ENCODE measurements at regions not wholly inside any gene's neighbourhood (a gene's known extent, or its start where the extent isn't known, plus 50 kb on each side); places are given as distances from the start of the nearest gene placed in this dataset.

GRCh38 chr10:8463853-8464252 lies 409.4 kb downstream of the GATA3 start:
- DNase-seq (ENCODE audit: low read depth), result no peak
- in situ Hi-C loops (cut with HindIII; ENCODE audit: low pct_unique_long_range_greater_than_20kb, low sequenced_read_pairs), result no loop called here

GRCh38 chr10:8468477-8468876 lies 414.0 kb downstream of the GATA3 start:
- in situ Hi-C loops (cut with HindIII; ENCODE audit: low pct_unique_long_range_greater_than_20kb, low sequenced_read_pairs), result no loop called here

GRCh38 chr10:8473205-8473604 lies 418.7 kb downstream of the GATA3 start:
- in situ Hi-C loops (cut with HindIII; ENCODE audit: low pct_unique_long_range_greater_than_20kb, low sequenced_read_pairs), result no loop called here
- no peak for DNase-seq (ENCODE audit: low read depth)

More at GRCh38 chr10:8468477-8468876, 414.0 kb downstream of the GATA3 start:
- no peak for DNase-seq (ENCODE audit: low read depth)

GRCh38 chr10:8477300-8477699 lies 422.8 kb downstream of the GATA3 start:
- no peak for DNase-seq (ENCODE audit: low read depth)
- in situ Hi-C loops (cut with HindIII; ENCODE audit: low pct_unique_long_range_greater_than_20kb, low sequenced_read_pairs), result no loop called here

GRCh38 chr10:8481718-8482504 lies 427.4 kb downstream of the GATA3 start:
- in situ Hi-C loops (cut with HindIII; ENCODE audit: low pct_unique_long_range_greater_than_20kb, low sequenced_read_pairs), result no loop called here
- DNase-seq (ENCODE audit: low read depth), result no peak

- in situ Hi-C loops (cut with HindIII; ENCODE audit: low pct_unique_long_range_greater_than_20kb, low sequenced_read_pairs), result no loop called here
- DNase-seq (ENCODE audit: low read depth), result no peak
These were observed 430.5 kb downstream of the GATA3 start for GRCh38 chr10:8485032-8485431.

GRCh38 chr10:8487346-8487745 lies 432.9 kb downstream of the GATA3 start:
- DNase-seq (ENCODE audit: low read depth), result no peak
- in situ Hi-C loops (cut with HindIII; ENCODE audit: low pct_unique_long_range_greater_than_20kb, low sequenced_read_pairs), result no loop called here

DNA sequence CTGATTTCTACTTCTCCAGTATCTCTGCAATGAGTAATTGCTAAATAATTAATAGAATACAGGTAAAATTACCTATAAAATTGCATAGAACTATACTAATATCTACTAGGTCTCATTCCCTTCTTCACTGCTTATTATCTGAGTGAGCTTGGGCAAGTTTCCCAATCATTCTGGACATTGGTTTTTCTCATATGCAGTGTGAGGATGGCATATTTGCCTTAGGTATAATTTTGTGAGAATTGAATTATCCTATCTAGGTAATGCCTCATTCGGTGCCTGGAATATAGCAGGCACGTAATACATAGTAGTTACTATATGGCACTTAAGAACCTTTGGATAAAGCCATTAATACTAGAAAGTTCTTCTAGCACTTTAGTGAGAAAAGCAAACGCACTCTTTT lies 434.7 kb downstream of the GATA3 start:
- in situ Hi-C loops (cut with HindIII; ENCODE audit: low pct_unique_long_range_greater_than_20kb, low sequenced_read_pairs), result no loop called here
- no peak for DNase-seq (ENCODE audit: low read depth)

GRCh38 chr10:8489823-8490222 lies 435.3 kb downstream of the GATA3 start:
- in situ Hi-C loops (cut with HindIII; ENCODE audit: low pct_unique_long_range_greater_than_20kb, low sequenced_read_pairs), result no loop called here
- DNase-seq (ENCODE audit: low read depth), result no peak

DNA sequence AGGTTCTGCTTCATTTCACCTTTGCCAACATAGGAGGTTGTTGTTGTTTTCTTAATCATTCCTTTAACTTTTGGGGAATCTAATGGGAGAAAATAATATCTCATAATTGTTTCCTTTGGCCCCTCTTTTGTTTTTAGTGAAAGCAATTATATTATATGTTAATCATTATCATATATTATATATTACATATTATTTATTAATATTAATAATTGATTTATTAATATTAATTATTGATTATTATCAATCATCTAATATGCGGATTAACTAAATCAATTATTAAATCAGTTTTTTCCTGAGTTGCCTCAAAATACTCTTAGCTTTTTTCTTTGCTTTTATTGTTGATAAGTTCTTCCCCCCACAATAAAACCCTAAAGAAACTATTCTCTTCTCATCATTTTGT lies 443.8 kb downstream of the GATA3 start:
- in situ Hi-C loops (cut with HindIII; ENCODE audit: low pct_unique_long_range_greater_than_20kb, low sequenced_read_pairs), result no loop called here
- DNase-seq (ENCODE audit: low read depth), result no peak

DNA sequence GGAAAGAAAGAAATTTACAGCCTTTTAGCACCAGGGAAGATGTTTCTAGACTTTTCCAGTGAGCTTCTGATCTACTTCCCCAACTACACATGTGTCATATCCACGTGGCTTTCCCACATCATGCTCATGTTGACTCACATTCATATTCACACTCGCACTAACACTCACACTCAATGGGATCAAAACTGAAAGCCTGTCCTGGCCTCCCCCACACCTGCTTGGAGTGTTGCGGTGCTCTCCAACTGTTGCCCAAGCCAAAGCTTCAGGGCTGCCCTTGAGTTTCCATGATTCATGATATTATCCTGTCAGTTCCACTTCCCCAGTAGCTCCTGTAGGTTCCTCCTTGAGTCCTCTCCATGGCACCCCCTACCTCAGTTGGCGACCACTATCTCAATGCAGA lies 444.4 kb downstream of the GATA3 start:
- no peak for DNase-seq (ENCODE audit: low read depth)
- in situ Hi-C loops (cut with HindIII; ENCODE audit: low pct_unique_long_range_greater_than_20kb, low sequenced_read_pairs), result no loop called here

GRCh38 chr10:8499312-8499711 lies 444.8 kb downstream of the GATA3 start:
- no peak for DNase-seq (ENCODE audit: low read depth)
- in situ Hi-C loops (cut with HindIII; ENCODE audit: low pct_unique_long_range_greater_than_20kb, low sequenced_read_pairs), result no loop called here

DNA sequence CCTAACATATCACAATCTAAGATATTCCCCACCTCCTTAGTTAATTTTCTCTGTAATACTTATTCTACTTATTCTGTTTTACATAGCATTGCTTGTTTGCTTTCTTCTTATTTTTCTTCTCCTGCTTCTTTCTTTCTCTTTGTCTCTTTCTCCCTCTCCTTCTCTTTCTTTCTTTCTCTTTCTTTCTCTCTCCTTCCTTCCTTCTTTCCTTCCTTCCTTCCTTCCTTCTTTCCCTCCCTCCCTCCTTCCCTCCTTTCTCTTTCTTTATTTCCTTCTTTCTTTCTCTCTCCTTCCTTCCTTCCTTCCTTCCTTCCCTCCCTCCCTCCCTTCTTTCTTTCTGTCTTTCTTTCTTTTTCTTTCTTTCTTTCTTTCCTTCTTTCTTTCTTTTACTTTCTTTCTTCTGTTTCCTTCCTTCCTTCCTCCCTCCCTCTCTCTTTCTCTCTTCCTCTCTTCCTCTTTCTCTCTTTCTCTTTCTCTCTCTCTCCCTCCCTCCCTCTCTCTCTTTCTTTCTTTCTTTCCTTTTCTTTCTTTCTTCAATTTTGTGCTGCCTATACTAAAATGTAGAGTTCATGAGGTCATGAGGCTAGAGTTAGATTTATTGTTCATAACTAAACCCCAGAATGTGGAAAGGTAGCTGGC lies 445.4 kb downstream of the GATA3 start:
- no peak for DNase-seq (ENCODE audit: low read depth)
- in situ Hi-C loops (cut with HindIII; ENCODE audit: low pct_unique_long_range_greater_than_20kb, low sequenced_read_pairs), result no loop called here

DNA sequence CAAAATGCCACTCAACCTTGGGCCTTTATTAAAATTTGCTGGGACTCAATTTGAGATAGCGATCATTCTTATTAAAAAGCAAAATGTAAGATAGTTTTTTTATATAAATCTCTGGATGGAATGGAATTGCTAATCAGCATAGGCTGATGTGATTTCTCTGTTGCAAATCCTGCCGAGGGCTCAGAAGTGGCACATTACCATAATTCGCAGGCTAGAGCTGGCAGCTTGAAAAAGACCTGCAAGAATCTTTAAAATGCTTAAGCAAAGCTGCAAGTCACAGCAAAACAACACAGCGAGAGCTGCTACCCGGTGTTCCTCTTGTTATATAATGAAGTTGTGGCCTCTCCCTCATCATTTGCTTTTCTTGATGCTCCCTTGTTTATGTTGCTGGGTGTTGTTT lies 448.1 kb downstream of the GATA3 start:
- in situ Hi-C loops (cut with HindIII; ENCODE audit: low pct_unique_long_range_greater_than_20kb, low sequenced_read_pairs), result no loop called here

DNA sequence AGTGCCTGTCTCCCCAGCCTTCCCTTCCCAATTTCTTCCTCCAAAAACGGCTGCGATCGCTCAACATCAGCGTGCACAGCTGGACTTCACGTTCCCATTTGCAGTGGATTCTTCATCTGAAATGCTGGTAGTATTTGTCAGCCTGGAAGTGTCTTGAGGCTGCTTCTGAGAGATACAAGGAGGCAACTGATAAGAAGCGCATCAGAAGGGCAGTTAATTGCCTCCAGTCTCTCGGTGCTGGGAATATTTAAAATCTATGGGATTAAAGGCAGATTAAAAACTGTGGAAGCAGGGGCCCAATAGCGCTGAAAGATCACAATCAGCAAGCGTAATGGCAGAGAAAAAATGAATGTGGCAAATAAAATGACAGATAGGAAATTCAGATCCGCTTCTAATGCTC lies 450.0 kb downstream of the GATA3 start:
- in situ Hi-C loops (cut with HindIII; ENCODE audit: low pct_unique_long_range_greater_than_20kb, low sequenced_read_pairs), result no loop called here
- DNase-seq (ENCODE audit: low read depth), result no peak

More for the DNA sequence above, 448.1 kb downstream of the GATA3 start:
- no peak for DNase-seq (ENCODE audit: low read depth)

GRCh38 chr10:8507156-8507555 lies 452.7 kb downstream of the GATA3 start:
- no peak for DNase-seq (ENCODE audit: low read depth)
- in situ Hi-C loops (cut with HindIII; ENCODE audit: low pct_unique_long_range_greater_than_20kb, low sequenced_read_pairs), result no loop called here

- in situ Hi-C loops (cut with HindIII; ENCODE audit: low pct_unique_long_range_greater_than_20kb, low sequenced_read_pairs), result no loop called here
- DNase-seq (ENCODE audit: low read depth), result no peak
These were observed 454.4 kb downstream of the GATA3 start for GRCh38 chr10:8508882-8509281.

DNA sequence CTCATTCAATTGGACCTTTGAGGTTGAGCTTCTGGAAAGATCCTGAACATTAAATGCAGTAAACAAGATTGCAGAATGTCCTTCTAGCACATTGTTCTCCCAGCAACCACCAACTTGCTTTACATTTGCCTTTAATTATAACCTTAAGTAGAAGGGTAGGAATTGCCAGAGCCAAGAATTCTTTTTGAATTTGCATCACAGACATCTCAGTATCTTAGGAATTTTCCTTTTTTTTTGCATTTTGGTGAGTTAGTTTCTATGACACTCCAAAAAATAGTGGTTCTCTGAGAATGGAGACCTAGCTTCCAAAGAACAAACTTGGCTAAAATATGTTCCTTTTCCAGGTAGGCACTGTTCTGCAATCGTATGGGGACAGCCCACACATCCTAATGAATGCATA lies 456.0 kb downstream of the GATA3 start:
- in situ Hi-C loops (cut with HindIII; ENCODE audit: low pct_unique_long_range_greater_than_20kb, low sequenced_read_pairs), result no loop called here
- DNase-seq (ENCODE audit: low read depth), result no peak

GRCh38 chr10:8511026-8511425 lies 456.5 kb downstream of the GATA3 start:
- no peak for DNase-seq (ENCODE audit: low read depth)
- in situ Hi-C loops (cut with HindIII; ENCODE audit: low pct_unique_long_range_greater_than_20kb, low sequenced_read_pairs), result no loop called here

All from Caki2 (cell line).